HG02763 (cell line): ENCODE measurements at regions not wholly inside any gene's neighbourhood (a gene's known extent, or its start where the extent isn't known, plus 50 kb on each side); places are given as distances from the start of the nearest gene placed in this dataset.

ENCODE experiments used
- ATAC-seq: cut with Tn5 transposase; IDR thresholded peaks from one replicate; pipeline ENCODE4 v1.9.1; 2021; ENCODE audit warnings: mild to moderate bottlenecking, moderate library complexity; ENCODE audit not compliant: unreplicated experiment

GRCh38 chr5:171647043-171647903 lies 138.3 kb upstream of the SMIM23 start:
- ATAC-seq = no peak

DNA sequence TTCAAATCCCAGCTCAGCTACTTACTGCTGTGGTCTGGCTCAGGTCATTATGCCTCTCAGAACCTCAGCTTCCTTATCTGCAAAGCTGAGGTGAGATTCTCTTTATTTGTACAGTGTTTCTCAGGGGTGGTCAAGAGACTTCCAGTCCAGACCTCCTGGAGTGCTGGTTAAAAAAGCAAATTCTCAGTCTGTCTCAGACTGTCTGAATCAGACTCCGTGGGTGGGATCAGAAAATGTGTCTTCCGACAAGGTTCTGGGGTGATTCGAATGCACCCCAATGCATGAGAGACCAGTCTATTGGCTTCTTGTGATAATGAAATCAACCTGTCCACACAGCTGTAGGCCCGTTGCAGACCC lies 137.7 kb upstream of the SMIM23 start:
- no peak for ATAC-seq

- ATAC-seq = no peak
These were observed 137.1 kb upstream of the SMIM23 start for GRCh38 chr5:171648279-171649074.

DNA sequence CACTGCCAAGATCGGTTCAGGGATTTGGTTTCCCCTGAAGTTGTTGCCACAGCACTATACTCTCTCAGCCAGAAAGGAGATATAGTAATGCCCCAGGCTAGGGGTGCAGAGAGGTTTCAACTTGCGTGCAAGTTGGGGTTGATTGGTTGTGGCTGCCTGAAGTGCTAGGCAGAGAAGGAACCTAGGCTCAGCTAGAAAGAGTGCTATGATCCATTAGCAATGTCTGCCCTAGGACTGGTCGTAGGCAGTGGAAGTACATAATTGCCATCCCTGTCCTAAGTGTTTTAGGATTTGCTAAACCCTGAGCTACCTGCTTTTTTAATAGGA lies 136.6 kb upstream of the SMIM23 start:
- ATAC-seq = no peak

DNA sequence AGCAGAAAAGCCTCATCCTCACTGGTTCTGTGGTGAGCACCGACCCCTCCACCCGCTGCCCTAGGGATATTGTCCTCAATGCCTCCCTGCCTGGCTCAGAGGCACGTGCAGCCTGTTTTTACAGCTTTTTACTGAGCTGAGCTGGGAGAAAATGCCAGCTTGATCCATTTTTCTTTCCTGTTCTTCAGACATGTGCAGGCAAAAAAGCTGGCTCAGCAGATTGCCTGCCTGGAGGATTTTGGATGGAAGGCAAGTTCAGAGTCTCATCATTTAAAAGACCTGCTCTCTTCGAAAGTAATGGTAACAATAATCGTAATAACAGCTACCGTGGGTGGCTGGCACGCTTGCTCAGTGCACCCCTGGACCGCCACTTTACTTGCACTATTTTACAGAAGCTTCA lies 135.0 kb upstream of the SMIM23 start:
- no peak for ATAC-seq

DNA sequence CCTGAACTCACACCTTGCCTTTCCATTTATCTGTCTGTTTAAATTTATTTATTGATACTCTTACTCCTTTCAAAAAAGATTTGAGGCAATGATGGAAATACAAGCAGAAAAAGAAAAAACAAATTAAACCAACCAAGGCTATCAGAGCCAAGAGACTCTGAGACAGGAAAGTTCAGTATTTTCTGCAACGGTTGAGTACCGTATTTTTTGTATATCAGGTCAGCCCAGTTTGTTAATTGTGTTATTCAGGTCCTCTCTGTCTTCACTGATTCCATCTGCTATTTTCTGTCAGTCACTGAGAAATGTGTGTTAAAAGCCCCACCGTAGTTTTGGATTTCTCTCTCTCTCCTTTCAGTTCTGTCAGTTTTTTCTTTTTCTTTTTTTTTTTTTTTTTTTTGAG lies 134.5 kb upstream of the SMIM23 start:
- no peak for ATAC-seq

DNA sequence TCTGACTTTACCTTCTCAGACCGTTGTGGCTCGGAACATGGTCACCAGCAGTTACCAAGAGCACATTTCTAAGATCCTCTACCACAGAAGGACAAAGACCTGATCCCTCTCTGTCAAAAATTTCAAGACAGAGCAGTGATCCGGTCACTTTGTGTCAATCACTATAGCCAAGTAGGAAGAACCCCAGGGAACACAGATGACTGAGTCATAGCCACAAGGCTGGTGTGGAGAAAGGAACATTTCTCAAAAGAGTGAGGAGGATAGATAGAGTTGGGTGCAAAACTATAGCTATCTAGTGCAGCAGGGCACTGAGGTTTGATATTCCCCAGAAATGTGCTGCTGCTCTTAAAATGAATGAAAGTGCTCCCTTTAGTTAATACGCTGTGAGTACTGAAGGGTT lies 130.7 kb upstream of the SMIM23 start:
- ATAC-seq = no peak

- ATAC-seq = no peak
These were observed 128.1 kb upstream of the SMIM23 start for GRCh38 chr5:171657473-171657872.

DNA sequence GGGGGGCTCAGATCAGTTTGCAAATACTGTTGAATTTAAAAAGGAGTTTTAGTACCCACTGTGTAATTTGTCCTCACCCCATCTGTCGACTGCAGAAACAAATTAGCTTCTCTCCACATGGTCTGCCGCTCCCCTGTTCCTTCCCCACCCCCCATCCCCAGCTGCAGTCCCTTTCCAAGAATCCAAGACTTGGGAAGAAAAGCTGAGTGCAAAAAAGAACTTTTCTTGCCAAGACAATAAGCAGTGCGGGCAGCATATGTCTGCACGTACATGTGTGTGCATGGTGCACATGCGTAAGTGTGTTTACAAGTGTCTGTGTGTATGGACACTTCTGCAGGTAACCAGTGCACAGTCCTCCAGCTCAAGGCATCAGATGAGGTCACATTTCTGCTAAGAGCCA lies 125.7 kb upstream of the SMIM23 start:
- no peak for ATAC-seq

GRCh38 chr5:171660434-171660833 lies 125.2 kb upstream of the SMIM23 start:
- no peak for ATAC-seq

DNA sequence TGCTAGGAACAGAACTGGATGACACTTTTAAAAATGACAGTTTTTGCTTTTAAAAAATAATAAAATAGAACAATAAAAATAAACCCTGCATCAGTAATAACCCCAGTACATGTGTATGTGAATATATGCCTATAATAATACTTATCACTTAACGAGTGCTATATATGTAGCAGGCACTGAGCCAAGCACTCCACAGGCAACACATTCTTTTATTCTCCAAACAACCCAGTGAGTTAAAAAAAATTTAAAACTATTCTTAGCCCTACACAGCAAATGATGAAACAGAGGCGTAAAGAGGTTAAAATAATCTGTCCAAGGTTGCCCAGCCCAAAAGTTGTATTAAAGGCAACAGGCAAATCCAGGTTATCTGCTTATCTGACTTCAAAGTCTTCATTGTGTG lies 124.5 kb upstream of the SMIM23 start:
- no peak for ATAC-seq

- ATAC-seq = no peak
These were observed 122.1 kb upstream of the SMIM23 start for GRCh38 chr5:171663311-171664085.

DNA sequence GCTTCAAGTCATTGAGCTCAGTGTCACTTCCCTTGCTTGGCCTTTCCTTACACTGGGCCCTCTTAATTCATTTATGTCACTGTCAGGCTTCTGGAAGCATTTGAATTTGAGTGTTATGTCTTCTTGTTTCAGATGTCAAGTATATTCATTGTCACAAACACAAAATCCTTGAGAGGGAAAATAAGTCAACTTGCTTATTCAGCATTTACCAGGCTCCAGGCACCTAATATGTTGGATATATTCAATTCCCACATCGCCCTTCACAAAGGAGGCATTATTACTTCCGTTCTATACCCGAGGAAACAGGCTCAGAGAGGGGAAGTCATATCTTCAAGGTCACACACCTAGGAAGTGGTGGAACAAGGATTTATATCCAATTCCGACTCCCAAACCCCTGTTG lies 121.1 kb upstream of the SMIM23 start:
- ATAC-seq = no peak

DNA sequence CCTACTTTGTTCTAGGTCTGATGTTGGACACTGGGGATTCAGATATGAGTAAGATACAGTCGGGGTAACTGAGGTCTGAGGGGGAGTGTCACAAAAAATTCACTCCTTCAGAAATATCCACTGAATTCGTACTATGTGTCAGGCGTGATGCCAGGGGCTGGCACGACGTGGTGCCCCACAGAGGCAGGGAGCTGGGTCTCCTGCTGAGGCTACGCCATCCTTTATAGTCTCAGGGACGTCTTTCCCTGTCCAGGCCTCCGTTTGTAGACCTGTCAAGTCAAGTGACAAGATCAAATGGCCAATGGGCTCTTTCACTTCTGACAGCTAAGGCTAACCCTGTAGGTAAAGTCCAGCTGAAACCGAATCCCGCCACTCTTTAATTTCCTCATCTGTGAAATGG lies 118.8 kb upstream of the SMIM23 start:
- ATAC-seq = no peak

DNA sequence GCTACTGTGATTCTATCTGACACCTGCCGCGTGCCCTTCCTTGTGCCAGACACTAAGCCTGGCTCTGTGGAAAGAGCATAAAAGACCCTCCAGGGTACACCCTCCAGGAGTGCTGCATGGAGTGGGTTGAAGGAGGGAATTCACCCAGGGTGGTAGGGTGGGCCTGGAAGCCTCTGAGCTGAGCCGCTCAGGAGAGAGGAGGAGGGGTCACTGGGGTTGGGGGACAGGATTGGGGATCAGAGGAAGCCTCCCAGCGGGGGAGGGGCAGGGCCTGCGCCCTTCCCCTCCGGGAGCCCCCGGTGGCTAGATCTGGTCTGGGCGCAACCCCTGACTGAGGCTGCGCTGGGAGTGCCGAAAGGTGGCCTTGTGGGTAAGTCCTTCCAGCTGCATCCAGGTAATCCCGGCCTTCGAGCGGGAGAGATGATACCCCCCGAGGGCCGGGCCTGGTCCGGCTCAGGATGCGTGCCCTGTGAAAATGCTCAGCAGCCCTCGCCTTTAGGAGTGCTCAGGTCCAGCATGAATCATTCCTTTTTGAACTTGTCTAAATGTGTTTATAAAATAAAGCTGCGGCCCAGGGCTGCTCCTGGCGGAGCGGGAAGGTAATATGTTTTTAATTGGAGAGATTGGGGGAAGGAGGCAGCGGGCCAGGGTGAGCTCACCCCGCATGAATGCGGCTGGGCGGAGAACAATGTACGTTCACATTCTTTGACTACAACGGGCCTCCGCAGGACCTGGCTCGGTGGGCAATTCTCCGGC lies 118.1 kb upstream of the SMIM23 start:
- no peak for ATAC-seq

DNA sequence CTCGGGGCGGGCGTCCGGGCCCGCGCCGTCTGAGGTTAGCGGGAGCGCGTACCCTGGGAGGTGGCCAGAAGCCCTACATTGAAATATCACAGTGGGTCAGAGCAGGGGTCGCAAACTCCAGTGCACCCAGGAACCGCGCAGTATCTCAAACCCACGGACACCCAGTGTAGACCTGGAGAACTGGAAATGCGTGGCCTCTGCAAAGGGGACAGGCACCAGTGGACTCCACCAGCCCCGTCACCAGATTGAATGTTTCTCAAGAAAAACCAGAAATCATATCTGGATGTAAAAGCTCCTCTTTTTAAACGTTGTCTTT lies 117.6 kb upstream of the SMIM23 start:
- ATAC-seq = no peak

DNA sequence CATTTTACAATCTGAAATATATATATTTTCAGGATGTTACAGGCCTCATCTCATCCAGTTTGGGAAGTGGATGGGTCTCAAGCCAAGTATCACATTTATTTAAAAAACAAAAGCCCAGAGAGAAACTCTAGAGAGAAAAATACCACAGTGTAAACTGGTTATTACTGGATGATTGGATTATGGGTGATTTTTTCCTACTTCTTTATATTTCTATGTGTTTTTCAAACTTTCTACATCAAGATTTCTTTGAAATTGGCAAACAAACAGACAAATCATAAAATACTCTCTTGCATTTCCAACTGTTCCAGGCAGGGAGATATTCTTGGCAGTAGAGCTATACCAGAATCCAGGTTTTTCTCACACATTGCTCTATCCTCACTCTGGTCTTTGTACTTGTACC lies 116.0 kb upstream of the SMIM23 start:
- ATAC-seq = no peak

DNA sequence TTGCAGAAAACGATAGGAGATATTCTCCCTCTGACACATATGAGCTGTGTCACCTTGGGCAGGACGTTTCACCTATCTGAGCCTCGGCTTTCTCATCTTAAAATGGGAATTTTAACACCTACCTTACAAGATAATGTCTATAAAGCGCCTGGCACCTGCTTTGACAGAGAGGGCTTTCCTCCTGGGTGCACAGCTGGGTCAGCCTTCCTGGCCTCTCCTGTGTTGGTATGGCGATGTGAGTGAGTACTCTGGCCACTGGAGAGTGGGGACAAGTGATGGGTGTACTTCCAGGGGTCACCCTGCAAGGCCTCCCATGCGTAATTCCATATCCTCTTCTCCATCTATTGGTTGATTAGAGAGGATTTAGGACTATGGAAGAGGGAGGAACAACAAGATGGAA lies 113.1 kb upstream of the SMIM23 start:
- no peak for ATAC-seq

GRCh38 chr5:171673328-171673727 lies 112.3 kb upstream of the SMIM23 start:
- ATAC-seq = no peak

- ATAC-seq = no peak
These were observed 111.8 kb upstream of the SMIM23 start for GRCh38 chr5:171673840-171674239.

- no peak for ATAC-seq
These were observed 110.1 kb upstream of the SMIM23 start for GRCh38 chr5:171675511-171675910.
